ENCODE measurements at regions not wholly inside any gene's neighbourhood (a gene's known extent, or its start where the extent isn't known, plus 50 kb on each side); places are given as distances from the start of the nearest gene placed in this dataset.

DNA sequence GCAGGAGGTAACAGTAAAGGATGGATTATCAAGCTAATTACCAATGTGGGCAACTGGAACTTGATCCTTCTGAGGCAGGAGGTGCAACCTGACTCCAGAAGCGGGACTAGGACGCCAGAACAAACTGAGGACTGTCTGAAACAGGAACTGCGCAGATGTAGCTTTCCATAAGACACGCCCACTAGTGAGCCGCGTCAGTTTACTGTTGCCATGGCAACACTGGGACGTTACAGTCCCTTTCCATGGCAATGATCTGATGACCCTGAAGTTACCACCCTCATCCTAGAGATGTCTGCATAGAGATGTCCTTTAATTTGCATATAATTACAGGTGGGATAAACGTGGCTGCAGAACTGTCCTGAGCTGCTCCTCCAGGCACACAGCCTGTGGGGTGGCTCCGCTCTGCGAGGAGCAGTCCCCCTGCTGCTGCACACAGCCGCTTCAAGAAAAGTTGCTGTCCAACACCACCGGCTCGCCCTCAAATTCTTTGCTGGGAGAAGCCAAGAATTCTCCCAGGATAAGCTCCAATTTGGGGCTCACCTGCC is 816.6 kb downstream of the UQCRFS1 start:
- H3K36me3 ChIP-seq (ENCODE audit: insufficient read depth, low read depth, low read length): no peaks in the 10 kb centered on the region
- H3K27me3 ChIP-seq (ENCODE audit: insufficient read depth, low read length): no peaks in the 10 kb centered on the region
- H3K4me3 ChIP-seq (ENCODE audit: low read length): no peak overlapping the region
- H3K9me3 ChIP-seq (ENCODE audit: insufficient read depth, low read depth, low read length): no peaks in the 10 kb centered on the region
- H3K4me1 ChIP-seq (ENCODE audit: insufficient read depth, low read length): peaks cover 31% of the 10 kb centered on the region
- H3K9ac ChIP-seq (ENCODE audit: low read depth, low read length): no peak overlapping the region
- no peak overlapping the region for H3K27ac ChIP-seq (ENCODE audit: low read length)

DNA sequence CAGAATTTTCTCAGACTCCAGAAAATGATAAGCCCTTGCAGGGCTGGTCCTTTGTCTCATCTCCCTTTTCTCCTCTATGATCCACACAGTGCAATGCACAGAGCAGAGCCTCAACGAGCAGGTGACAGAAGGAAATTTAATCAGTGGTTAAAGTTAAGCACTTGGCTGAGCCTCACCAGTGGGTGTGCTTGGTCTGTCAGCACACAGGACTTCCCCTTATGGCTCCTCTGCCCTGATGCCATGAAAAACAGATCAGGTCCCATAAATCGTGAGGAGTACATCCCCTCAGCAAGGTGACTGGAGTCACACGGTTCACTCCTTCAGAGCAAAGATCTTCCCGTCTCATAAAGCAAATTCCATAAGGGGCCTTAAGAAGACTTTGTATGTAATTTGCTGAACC is 818.2 kb downstream of the UQCRFS1 start:
- H3K9me3 ChIP-seq (ENCODE audit: insufficient read depth, low read depth, low read length): no peaks in the 10 kb centered on the region
- H3K9ac ChIP-seq (ENCODE audit: low read depth, low read length): peak overlapping the region; percentile 40; the same call in 1 of the 2 replicates
- no peaks in the 10 kb centered on the region for H3K27me3 ChIP-seq (ENCODE audit: insufficient read depth, low read length)
- no peak overlapping the region for H3K27ac ChIP-seq (ENCODE audit: low read length)
- peaks cover 25% of the 10 kb centered on the region for H3K4me1 ChIP-seq (ENCODE audit: insufficient read depth, low read length)
- H3K4me3 ChIP-seq (ENCODE audit: low read length): peak overlapping the region; percentile 17; the same call in 1 of the 2 replicates
- no peaks in the 10 kb centered on the region for H3K36me3 ChIP-seq (ENCODE audit: insufficient read depth, low read depth, low read length)

DNA sequence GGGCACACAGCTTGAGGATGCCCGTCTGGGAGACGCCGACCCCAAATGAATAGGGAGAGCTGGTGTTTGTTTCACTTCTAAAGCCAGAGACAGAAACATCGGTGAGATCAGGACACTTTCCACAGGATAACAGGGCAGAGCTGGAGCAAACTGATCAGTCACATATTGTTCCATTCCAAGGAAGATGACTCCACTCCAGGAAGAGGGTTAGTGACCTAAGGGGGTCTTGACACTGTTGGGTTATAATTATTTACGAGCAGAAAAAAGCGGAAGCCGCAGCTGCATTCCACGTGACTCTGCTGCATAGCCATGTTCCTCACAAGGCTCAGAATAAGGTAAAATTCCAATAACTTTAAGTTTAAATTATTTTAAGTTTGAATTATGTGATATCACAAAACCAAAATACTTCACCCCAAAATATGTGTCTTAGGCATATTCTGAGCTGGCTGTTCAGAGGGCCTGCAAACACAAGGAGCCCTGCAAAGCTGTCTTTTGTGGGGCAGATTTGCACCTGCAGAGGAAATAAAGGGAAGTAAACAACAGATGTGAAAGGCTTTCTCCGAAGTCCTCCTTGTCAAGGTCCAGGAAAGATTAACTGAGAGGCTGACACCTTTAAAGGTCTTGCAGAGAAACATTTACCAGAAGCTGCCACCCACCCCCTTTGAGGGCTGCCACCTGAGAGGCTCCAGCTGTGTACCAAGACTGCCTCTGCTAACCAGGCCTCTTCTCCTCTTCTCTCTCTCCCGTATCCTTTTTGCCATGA is 819.2 kb downstream of the UQCRFS1 start:
- Histone ChIP-seq H3K4me1 (ENCODE audit: insufficient read depth, low read length) (peaks cover 25% of the 10 kb centered on the region), H3K9ac (ENCODE audit: low read depth, low read length) (peak overlapping the region; percentile 40; the same call in 1 of the 2 replicates), H3K36me3 (ENCODE audit: insufficient read depth, low read depth, low read length) (no peaks in the 10 kb centered on the region), H3K27me3 (ENCODE audit: insufficient read depth, low read length) (no peaks in the 10 kb centered on the region), H3K9me3 (ENCODE audit: insufficient read depth, low read depth, low read length) (no peaks in the 10 kb centered on the region), H3K27ac (ENCODE audit: low read length) (peak overlapping the region; percentile 39), H3K4me3 (ENCODE audit: low read length) (peak overlapping the region; percentile 17; the same call in 1 of the 2 replicates)

DNA sequence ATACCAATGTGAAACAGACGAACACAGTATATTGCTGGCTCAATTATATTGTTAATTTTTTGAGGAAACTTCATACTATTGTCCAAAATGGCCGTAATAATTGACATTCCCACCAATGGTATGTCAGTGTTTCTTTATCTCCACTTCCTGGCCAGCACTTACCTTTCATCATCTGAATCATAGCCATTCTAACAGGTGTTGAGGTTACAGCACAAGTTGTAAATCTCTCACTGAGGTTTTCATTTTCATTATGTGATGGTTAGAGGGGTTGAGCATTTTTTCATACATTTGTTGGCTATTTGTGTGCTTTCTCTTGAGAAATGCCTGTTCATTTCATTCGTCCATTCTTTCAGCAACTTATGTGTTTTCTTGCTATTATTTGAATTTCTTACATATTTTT is 824.0 kb downstream of the UQCRFS1 start:
- no peaks in the 10 kb centered on the region for H3K27me3 ChIP-seq (ENCODE audit: insufficient read depth, low read length)
- no peaks in the 10 kb centered on the region for H3K36me3 ChIP-seq (ENCODE audit: insufficient read depth, low read depth, low read length)
- no peak overlapping the region for H3K9ac ChIP-seq (ENCODE audit: low read depth, low read length)
- peaks cover 12% of the 10 kb centered on the region; the same call in 1 of the 2 replicates for H3K4me1 ChIP-seq (ENCODE audit: insufficient read depth, low read length)
- H3K4me3 ChIP-seq (ENCODE audit: low read length): no peak overlapping the region
- no peaks in the 10 kb centered on the region for H3K9me3 ChIP-seq (ENCODE audit: insufficient read depth, low read depth, low read length)
- H3K27ac ChIP-seq (ENCODE audit: low read length): no peak overlapping the region

DNA sequence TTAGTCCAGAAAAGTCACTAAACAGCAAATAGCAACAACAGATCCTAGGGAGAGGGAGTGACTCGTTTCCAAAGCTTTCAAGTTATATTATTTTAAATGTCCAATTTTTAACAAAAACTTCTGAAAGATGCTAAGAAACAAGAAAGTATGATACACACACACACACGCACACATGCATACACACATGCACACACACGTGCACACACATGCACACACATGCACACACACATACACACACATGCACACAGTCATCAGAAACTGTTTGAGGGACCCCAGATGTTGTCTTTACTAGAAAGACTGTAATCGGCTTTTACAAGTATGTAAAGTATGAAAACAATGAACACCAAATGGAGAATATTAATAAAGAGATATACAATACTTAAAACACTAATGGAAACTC is 825.4 kb downstream of the UQCRFS1 start:
- H3K4me1 ChIP-seq (ENCODE audit: insufficient read depth, low read length): peaks cover 4% of the 10 kb centered on the region; the same call in 1 of the 2 replicates
- H3K9me3 ChIP-seq (ENCODE audit: insufficient read depth, low read depth, low read length): no peaks in the 10 kb centered on the region
- no peaks in the 10 kb centered on the region for H3K27me3 ChIP-seq (ENCODE audit: insufficient read depth, low read length)
- no peak overlapping the region for H3K4me3 ChIP-seq (ENCODE audit: low read length)
- no peak overlapping the region for H3K27ac ChIP-seq (ENCODE audit: low read length)
- no peaks in the 10 kb centered on the region for H3K36me3 ChIP-seq (ENCODE audit: insufficient read depth, low read depth, low read length)
- H3K9ac ChIP-seq (ENCODE audit: low read depth, low read length): no peak overlapping the region

DNA sequence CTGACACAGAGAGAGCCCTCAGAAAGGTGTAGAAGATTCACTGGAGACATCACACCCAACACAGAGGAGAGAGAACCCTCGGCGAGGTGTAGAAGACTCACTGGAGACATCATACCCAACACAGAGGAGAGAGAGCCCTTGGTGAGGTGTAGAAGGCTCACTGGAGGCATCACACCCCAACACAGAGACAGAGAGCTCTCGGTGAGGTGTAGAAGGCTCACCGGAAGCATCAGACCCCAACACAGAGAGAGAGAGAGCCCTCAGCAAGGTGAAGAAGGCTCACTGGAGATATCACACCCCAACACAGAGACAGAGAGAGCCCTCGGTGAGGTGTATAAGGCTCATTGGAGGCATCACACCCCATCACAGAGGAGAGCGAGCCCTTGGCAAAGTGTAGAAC is 826.5 kb downstream of the UQCRFS1 start:
- H3K27ac ChIP-seq (ENCODE audit: low read length): no peak overlapping the region
- no peaks in the 10 kb centered on the region for H3K9me3 ChIP-seq (ENCODE audit: insufficient read depth, low read depth, low read length)
- no peaks in the 10 kb centered on the region for H3K4me1 ChIP-seq (ENCODE audit: insufficient read depth, low read length)
- H3K36me3 ChIP-seq (ENCODE audit: insufficient read depth, low read depth, low read length): no peaks in the 10 kb centered on the region
- no peaks in the 10 kb centered on the region for H3K27me3 ChIP-seq (ENCODE audit: insufficient read depth, low read length)
- no peak overlapping the region for H3K9ac ChIP-seq (ENCODE audit: low read depth, low read length)
- no peak overlapping the region for H3K4me3 ChIP-seq (ENCODE audit: low read length)

DNA sequence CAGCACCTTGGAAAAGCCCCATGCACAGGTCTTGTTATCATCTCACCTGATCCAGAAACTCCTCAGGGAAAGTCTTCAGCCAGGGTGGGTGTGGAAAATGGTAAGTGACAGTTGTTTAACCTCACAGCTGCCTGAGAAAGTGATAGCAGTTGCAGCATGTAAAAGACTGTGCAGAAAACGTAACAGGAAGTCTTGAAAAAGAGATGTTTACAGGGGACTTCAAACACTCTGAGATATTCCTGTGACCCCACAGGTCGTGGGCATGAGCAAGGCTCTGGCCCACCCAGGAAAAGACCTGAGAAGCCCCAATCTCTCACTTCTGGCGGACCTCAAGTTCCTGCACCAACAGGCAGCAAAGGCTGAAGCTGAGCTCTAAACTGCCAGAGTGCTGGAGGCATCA is 826.9 kb downstream of the UQCRFS1 start:
- no peaks in the 10 kb centered on the region for H3K27me3 ChIP-seq (ENCODE audit: insufficient read depth, low read length)
- H3K27ac ChIP-seq (ENCODE audit: low read length): no peak overlapping the region
- H3K4me3 ChIP-seq (ENCODE audit: low read length): no peak overlapping the region
- H3K9ac ChIP-seq (ENCODE audit: low read depth, low read length): no peak overlapping the region
- H3K4me1 ChIP-seq (ENCODE audit: insufficient read depth, low read length): no peaks in the 10 kb centered on the region
- H3K9me3 ChIP-seq (ENCODE audit: insufficient read depth, low read depth, low read length): no peaks in the 10 kb centered on the region
- no peaks in the 10 kb centered on the region for H3K36me3 ChIP-seq (ENCODE audit: insufficient read depth, low read depth, low read length)

DNA sequence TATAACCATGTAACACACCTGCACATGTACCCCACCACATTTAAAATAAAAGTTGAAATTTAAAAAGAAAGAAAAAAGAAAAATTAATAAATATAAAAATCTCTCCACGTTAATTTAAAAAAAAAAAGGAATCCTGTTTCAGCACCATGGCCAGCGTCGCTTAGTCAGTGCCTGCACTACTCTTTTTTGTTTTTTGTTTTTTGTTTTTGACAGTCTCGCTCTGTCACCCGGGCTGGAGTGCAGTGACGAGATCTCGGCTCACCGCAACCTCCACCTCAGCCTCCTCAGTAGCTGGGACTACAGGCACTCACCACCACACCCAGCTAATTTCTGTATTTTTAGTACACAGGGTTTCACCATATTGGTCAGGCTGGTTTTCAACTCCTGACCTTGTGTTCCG is 835.9 kb downstream of the UQCRFS1 start:
- Histone ChIP-seq H3K9me3 (ENCODE audit: insufficient read depth, low read depth, low read length) (no peaks in the 10 kb centered on the region), H3K9ac (ENCODE audit: low read depth, low read length) (no peak overlapping the region), H3K4me1 (ENCODE audit: insufficient read depth, low read length) (0 out of 2 replicates have a peak, but pooled peaks cover 3% of the 10 kb centered on the region), H3K27me3 (ENCODE audit: insufficient read depth, low read length) (no peaks in the 10 kb centered on the region), H3K4me3 (ENCODE audit: low read length) (no peak overlapping the region), H3K27ac (ENCODE audit: low read length) (no peak overlapping the region), H3K36me3 (ENCODE audit: insufficient read depth, low read depth, low read length) (no peaks in the 10 kb centered on the region)

DNA sequence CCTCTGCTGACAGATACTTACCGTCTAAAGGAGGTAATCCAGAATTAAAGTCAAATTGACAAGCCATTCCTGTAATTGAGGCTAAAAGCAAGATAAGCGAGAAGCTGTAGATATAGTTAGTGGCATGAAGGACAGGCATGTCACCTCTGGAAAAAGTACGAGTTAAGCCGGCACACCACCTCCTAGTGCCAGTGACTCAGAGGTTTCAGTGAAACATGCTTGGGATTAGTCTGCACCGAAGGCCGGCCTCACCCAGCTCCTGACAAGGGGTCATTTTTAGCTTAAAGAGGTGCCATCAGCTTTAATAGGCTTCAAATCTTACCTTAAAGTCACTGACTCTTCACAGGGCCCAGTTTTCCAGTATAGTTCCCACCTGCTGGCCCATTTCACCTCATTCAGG is 838.0 kb downstream of the UQCRFS1 start:
- Histone ChIP-seq H3K27ac (ENCODE audit: low read length) (no peak overlapping the region), H3K4me3 (ENCODE audit: low read length) (no peak overlapping the region), H3K27me3 (ENCODE audit: insufficient read depth, low read length) (no peaks in the 10 kb centered on the region), H3K36me3 (ENCODE audit: insufficient read depth, low read depth, low read length) (no peaks in the 10 kb centered on the region), H3K9me3 (ENCODE audit: insufficient read depth, low read depth, low read length) (no peaks in the 10 kb centered on the region), H3K9ac (ENCODE audit: low read depth, low read length) (no peak overlapping the region), H3K4me1 (ENCODE audit: insufficient read depth, low read length) (0 out of 2 replicates have a peak, but pooled peaks cover 3% of the 10 kb centered on the region)

DNA sequence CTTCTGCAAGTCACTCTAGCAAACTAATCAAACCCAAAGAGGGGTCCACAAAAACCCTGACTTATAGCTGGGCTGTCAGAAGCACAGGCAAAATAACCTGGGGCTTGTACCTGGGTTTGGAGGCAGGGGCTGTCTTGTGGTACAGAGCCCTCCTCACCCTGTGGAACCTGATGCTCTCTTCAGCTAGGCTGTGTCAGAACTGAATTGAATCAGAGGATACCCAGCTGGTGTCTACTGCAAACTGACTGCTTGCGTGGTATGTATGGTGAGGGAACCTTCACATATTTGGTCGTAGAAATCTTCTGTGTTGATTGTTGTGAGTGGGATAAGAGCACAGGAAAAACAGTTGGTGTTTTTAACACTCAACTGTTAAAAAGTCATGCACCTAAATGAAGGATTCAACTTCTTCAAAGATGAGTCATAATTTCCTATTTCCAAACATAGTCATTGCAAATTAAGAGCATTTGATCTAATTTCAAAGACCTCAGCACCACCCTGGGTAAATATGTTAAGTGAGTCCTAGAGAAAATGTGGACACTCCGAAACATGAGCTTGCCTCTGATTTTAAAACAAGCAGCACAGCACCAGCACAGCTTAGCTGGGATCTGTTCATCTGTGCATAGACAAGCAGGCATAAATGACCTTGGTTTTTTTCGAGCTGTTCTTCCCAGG is 840.2 kb downstream of the UQCRFS1 start:
- no peak overlapping the region for H3K4me3 ChIP-seq (ENCODE audit: low read length)
- no peak overlapping the region for H3K27ac ChIP-seq (ENCODE audit: low read length)
- no peak overlapping the region for H3K9ac ChIP-seq (ENCODE audit: low read depth, low read length)
- H3K4me1 ChIP-seq (ENCODE audit: insufficient read depth, low read length): 0 out of 2 replicates have a peak, but pooled peaks cover 3% of the 10 kb centered on the region
- no peaks in the 10 kb centered on the region for H3K27me3 ChIP-seq (ENCODE audit: insufficient read depth, low read length)
- no peaks in the 10 kb centered on the region for H3K36me3 ChIP-seq (ENCODE audit: insufficient read depth, low read depth, low read length)
- no peaks in the 10 kb centered on the region for H3K9me3 ChIP-seq (ENCODE audit: insufficient read depth, low read depth, low read length)

DNA sequence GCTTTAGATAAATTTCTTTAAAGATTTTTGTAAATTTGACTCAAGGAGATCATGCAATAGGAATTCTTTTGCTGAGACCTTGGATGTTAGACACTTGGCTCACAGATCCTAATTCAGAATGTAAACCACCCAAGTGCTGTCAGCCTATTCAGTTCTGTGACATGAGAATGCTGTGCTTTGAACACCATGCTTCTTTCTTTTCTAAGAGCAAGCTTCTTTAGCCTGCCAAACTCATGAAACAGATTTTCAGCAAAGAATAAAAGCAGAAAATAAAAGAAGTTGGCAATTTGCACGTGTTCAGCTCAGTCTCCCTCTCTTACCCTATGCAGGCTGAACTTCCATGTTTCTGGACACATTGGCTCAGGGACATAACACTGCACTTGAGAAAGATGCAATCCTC is 845.8 kb downstream of the UQCRFS1 start:
- Histone ChIP-seq H3K36me3 (ENCODE audit: insufficient read depth, low read depth, low read length) (no peaks in the 10 kb centered on the region), H3K27ac (ENCODE audit: low read length) (no peak overlapping the region), H3K27me3 (ENCODE audit: insufficient read depth, low read length) (peaks cover 7% of the 10 kb centered on the region; the same call in 1 of the 2 replicates), H3K9me3 (ENCODE audit: insufficient read depth, low read depth, low read length) (no peaks in the 10 kb centered on the region), H3K4me3 (ENCODE audit: low read length) (no peak overlapping the region), H3K9ac (ENCODE audit: low read depth, low read length) (no peak overlapping the region), H3K4me1 (ENCODE audit: insufficient read depth, low read length) (no peaks in the 10 kb centered on the region)

DNA sequence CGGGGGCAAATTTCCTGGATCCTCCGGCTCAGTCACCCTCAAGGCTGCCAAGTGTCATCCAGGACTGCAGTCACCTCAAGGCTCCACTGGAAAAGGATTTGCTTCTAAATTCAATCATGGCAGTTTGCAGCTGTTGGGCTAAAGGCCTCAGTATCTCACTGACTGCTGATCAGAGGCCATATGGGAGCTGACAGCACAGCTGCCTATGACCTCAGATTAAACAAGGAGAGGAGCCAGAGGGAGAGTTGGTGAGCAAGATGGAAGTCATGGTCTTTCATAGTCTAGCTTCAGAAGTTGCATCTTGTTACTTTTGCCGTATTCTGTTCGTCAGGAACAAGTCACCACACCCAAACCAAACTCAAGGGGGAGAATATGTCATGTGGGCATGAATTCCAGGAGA is 849.7 kb downstream of the UQCRFS1 start:
- Histone ChIP-seq H3K4me3 (ENCODE audit: low read length) (no peak overlapping the region), H3K9me3 (ENCODE audit: insufficient read depth, low read depth, low read length) (no peaks in the 10 kb centered on the region)

More for the DNA sequence above, 849.7 kb downstream of the UQCRFS1 start:
- no peaks in the 10 kb centered on the region for H3K36me3 ChIP-seq (ENCODE audit: insufficient read depth, low read depth, low read length)
- H3K4me1 ChIP-seq (ENCODE audit: insufficient read depth, low read length): peaks cover 12% of the 10 kb centered on the region; the same call in 1 of the 2 replicates
- H3K27ac ChIP-seq (ENCODE audit: low read length): no peak overlapping the region
- H3K9ac ChIP-seq (ENCODE audit: low read depth, low read length): no peak overlapping the region
- H3K27me3 ChIP-seq (ENCODE audit: insufficient read depth, low read length): peaks cover 24% of the 10 kb centered on the region; the same call in 1 of the 2 replicates
